ENCODE measurements at regions not wholly inside any gene's neighbourhood (a gene's known extent, or its start where the extent isn't known, plus 50 kb on each side); places are given as distances from the start of the nearest gene placed in this dataset.

GRCh38 chr7:69213878-69214277 is 384.4 kb upstream of the AUTS2 start:
- TF ChIP-seq EZH2 (IDR thresholded peaks at IDR 0.05; ENCODE audit: insufficient read depth, poor library complexity, severe bottlenecking) (no peak), EZH2phosphoT487 (IDR thresholded peaks at IDR 0.05; ENCODE audit: insufficient read depth, low read depth) (no peak)

Data from GM23248 (cell line).